Uterus (tissue), 2 donors: ENCODE measurements at regions not wholly inside any gene's neighbourhood (a gene's known extent, or its start where the extent isn't known, plus 50 kb on each side); places are given as distances from the start of the nearest gene placed in this dataset.

ENCODE experiments used
- CTCF ChIP-seq, 4 experiments: fragments of 200-600 bp in 2 of 4; fragments of 450-650 bp in 2 of 4; sonication (generic) in 2 of 4; IDR thresholded peaks; one replicate each; pipeline ENCODE4 v1.5.1; 2016 to 2019; ENCODE audit warnings: antibody characterized with exemption in 4 of 4, mild to moderate bottlenecking in 2 of 4, moderate library complexity in 1 of 4
- POLR2A ChIP-seq, 2 donors: fragments of 450-650 bp; IDR thresholded peaks; one replicate each; pipeline ENCODE4 v1.6.1; 2016; ENCODE audit warnings: antibody characterized with exemption in 2 of 2, mild to moderate bottlenecking in 1 of 2, moderate library complexity in 1 of 2

DNA sequence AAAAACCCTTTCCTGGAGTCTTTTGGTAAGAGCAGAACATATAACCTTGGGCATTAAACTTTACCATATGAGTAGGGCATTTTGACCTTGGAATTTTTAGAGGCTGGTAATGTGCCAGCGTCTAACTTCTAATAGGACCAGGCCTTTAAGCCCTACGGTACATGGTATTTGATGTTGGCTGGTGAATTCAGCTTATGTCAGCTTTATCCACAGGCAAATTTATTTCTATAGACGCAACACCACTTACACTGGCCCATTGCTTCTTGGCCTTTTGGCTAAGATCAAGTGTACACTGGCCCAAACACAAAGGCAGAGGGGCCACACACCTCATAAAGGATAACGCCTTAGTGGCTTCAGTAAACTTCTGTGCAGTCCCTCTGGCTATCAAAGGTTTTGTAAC lies 410.2 kb upstream of the LARGE1 start:
- no peak for TF ChIP-seq CTCF (IDR thresholded peaks at IDR 0.05)
- no peak for TF ChIP-seq POLR2A (IDR thresholded peaks at IDR 0.05)
